Large intestine (tissue), 3 donors: ENCODE measurements at regions not wholly inside any gene's neighbourhood (a gene's known extent, or its start where the extent isn't known, plus 50 kb on each side); places are given as distances from the start of the nearest gene placed in this dataset.

Source experiments
- DNase-seq, 2 donors: peaks; one replicate each; pipeline versions ENCODE4 v3.0.0 to v3.0.0-alpha.2; 2013
- H3K27ac ChIP-seq: one replicate; pipeline ENCODE4 v1.5.1; 2013; ENCODE audit warnings: low read length
- H3K27me3 ChIP-seq: 2 replicates; pipeline ENCODE4 v1.6.1; 2013; ENCODE audit warnings: low read length; ENCODE audit not compliant: control insufficient read depth, insufficient read depth
- H3K36me3 ChIP-seq: 2 replicates; pipeline ENCODE4 v1.6.1; 2013; ENCODE audit warnings: low read length; ENCODE audit not compliant: control insufficient read depth, insufficient read depth
- H3K4me1 ChIP-seq: one replicate; pipeline ENCODE4 v1.6.1; 2013; ENCODE audit warnings: low read length; ENCODE audit not compliant: control insufficient read depth, insufficient read depth
- H3K4me3 ChIP-seq: one replicate; pipeline ENCODE4 v1.5.1; 2013; ENCODE audit warnings: low read length
- H3K9me3 ChIP-seq: one replicate; pipeline ENCODE4 v1.6.1; 2013; ENCODE audit warnings: mild to moderate bottlenecking, low read depth, low read length, moderate library complexity; ENCODE audit not compliant: control insufficient read depth
- WGBS: methylation state at CpG from one replicate; pipeline ENCODE4 v1.1.5; 2013; ENCODE audit warnings: low lambda C conversion rate; ENCODE audit not compliant: insufficient coverage; 5-methylcytosine and 5-hydroxymethylcytosine counted together

GRCh38 chr16:6602405-6602804 is 730.2 kb upstream of the RBFOX1 start:
- Histone ChIP-seq H3K27me3 (no peaks in the 10 kb centered on the region), H3K4me1 (no peaks in the 10 kb centered on the region), H3K36me3 (no peaks in the 10 kb centered on the region), H3K27ac (no peak overlapping the region), H3K9me3 (no peaks in the 10 kb centered on the region), H3K4me3 (no peak overlapping the region)
- DNase-seq: peak in 1 of 2 donors; percentile 4
- no CpG with 5 or more reads among the region's 1 CpG for WGBS

- H3K4me3 ChIP-seq: no peak overlapping the region
- no peaks in the 10 kb centered on the region for H3K36me3 ChIP-seq
- no peaks in the 10 kb centered on the region for H3K4me1 ChIP-seq
- no peak for DNase-seq
- no peaks in the 10 kb centered on the region for H3K27me3 ChIP-seq
- H3K9me3 ChIP-seq: no peaks in the 10 kb centered on the region
- 70% methylated on average over 2 of the region's 6 CpGs for WGBS
- H3K27ac ChIP-seq: no peak overlapping the region
These were observed 732.5 kb upstream of the RBFOX1 start for GRCh38 chr16:6600167-6600566.

- Histone ChIP-seq H3K4me3 (no peak overlapping the region), H3K9me3 (no peaks in the 10 kb centered on the region), H3K27me3 (no peaks in the 10 kb centered on the region), H3K4me1 (no peaks in the 10 kb centered on the region), H3K27ac (no peak overlapping the region), H3K36me3 (no peaks in the 10 kb centered on the region)
- DNase-seq: no peak
- WGBS: 100% methylated on average over 2 of the region's 5 CpGs
These were observed 738.8 kb upstream of the RBFOX1 start for GRCh38 chr16:6593799-6594198.

- H3K36me3 ChIP-seq: no peaks in the 10 kb centered on the region
- no CpG with 5 or more reads among the region's 3 CpGs for WGBS
- H3K27ac ChIP-seq: no peak overlapping the region
- no peak overlapping the region for H3K4me3 ChIP-seq
- H3K9me3 ChIP-seq: no peaks in the 10 kb centered on the region
- H3K27me3 ChIP-seq: no peaks in the 10 kb centered on the region
- H3K4me1 ChIP-seq: no peaks in the 10 kb centered on the region
- DNase-seq: no peak
These were observed 756.0 kb upstream of the RBFOX1 start for GRCh38 chr16:6576606-6577005.

DNA sequence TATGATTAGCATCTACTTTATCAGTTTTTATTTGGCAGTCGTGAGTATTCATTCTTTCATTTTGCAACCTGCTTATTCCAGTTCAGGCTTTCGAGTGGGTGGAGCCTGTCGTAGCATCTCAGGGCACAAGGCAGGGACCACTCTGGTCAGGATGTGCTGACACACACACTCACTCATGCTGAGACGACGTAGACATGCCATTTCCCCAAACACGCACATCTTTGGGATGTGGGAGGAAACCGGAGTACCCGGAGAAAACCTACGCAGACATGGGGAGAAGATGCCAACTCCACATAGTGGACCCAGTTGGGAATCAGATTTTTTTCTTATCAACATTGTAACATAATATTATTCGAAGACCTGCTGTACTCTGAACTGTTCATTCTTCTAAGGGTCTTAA is 756.5 kb upstream of the RBFOX1 start:
- Histone ChIP-seq H3K27me3 (no peaks in the 10 kb centered on the region), H3K36me3 (no peaks in the 10 kb centered on the region), H3K27ac (no peak overlapping the region), H3K9me3 (no peaks in the 10 kb centered on the region), H3K4me1 (no peaks in the 10 kb centered on the region), H3K4me3 (no peak overlapping the region)
- DNase-seq: no peak
- WGBS: 89% methylated on average over 1 of the region's 10 CpGs

- no peaks in the 10 kb centered on the region for H3K27me3 ChIP-seq
- no peak for DNase-seq
- no peaks in the 10 kb centered on the region for H3K9me3 ChIP-seq
- 100% methylated on average over 2 of the region's 16 CpGs for WGBS
- no peaks in the 10 kb centered on the region for H3K4me1 ChIP-seq
- no peak overlapping the region for H3K4me3 ChIP-seq
- no peak overlapping the region for H3K27ac ChIP-seq
- H3K36me3 ChIP-seq: no peaks in the 10 kb centered on the region
These were observed 758.5 kb upstream of the RBFOX1 start for GRCh38 chr16:6574146-6574545.

GRCh38 chr16:6573577-6573976 is 759.1 kb upstream of the RBFOX1 start:
- no peaks in the 10 kb centered on the region for H3K27me3 ChIP-seq
- WGBS: no CpG with 5 or more reads among the region's 22 CpGs
- H3K27ac ChIP-seq: no peak overlapping the region
- no peaks in the 10 kb centered on the region for H3K36me3 ChIP-seq
- no peaks in the 10 kb centered on the region for H3K9me3 ChIP-seq
- no peak overlapping the region for H3K4me3 ChIP-seq
- peak; percentile 16 to 44 for DNase-seq
- no peaks in the 10 kb centered on the region for H3K4me1 ChIP-seq

DNA sequence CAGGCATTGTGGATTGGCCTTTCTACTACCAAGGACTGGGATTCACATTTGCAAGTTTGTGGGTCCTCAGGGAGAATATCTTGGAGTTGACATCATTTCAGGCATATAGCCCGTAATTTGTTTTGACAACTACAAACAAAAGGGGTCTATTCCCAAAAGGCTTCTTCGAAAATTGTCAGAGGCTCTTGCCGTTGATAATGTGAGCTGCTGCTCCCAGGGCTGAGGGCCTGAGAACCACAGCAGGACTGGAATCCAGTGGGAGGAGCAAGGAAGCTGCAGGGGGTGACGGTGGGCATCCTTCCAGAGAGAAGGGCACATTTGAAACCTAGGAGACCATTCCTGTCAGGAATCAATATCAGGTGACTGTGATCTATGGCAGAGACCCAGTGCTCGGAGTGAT is 761.6 kb upstream of the RBFOX1 start:
- H3K36me3 ChIP-seq: no peaks in the 10 kb centered on the region
- no peaks in the 10 kb centered on the region for H3K27me3 ChIP-seq
- H3K9me3 ChIP-seq: no peaks in the 10 kb centered on the region
- H3K4me1 ChIP-seq: no peaks in the 10 kb centered on the region
- no peak for DNase-seq
- no peak overlapping the region for H3K27ac ChIP-seq
- WGBS: 80% methylated on average over 1 of the region's 5 CpGs
- H3K4me3 ChIP-seq: no peak overlapping the region

DNA sequence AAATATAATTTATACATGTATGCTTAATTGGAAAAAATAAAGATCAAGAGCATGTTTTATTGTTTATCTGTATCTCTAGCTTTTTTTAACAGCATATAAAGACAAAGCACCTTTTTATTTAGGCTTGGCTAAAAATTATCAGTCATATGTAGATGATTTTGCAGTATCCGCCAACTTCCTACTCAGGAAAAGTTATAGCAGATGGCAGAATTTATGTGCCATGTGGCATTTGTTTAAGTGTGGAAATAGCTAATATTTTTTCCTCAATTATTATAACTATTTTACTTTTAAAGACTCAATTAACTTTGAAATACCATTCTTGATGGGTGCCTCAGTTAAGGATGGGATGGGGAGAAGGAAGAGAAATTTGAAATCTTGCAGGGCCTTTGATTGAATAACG is 762.1 kb upstream of the RBFOX1 start:
- Histone ChIP-seq H3K4me1 (no peaks in the 10 kb centered on the region), H3K27ac (no peak overlapping the region), H3K36me3 (no peaks in the 10 kb centered on the region), H3K9me3 (no peaks in the 10 kb centered on the region), H3K4me3 (no peak overlapping the region), H3K27me3 (no peaks in the 10 kb centered on the region)
- DNase-seq: no peak
- WGBS: no CpG with 5 or more reads among the region's 2 CpGs

DNA sequence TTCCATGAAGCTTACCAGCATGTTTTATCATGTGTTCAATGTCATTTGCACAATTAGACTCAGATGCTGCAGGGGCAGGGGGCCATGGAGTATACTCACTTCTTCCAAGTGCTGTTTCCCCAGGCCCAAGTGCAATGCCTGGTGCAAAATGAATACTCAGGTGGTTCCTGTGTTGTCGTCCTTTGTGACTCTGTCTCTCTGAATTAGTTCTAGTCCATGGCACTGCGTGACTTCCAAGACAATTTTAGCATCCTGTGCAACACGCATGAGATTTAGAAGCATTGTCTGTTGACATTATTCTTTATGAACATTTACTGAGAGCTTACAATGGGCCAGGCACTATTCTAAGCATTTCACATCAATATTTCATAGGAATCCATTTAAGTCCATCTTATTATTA is 769.7 kb upstream of the RBFOX1 start:
- no peaks in the 10 kb centered on the region for H3K27me3 ChIP-seq
- no peak overlapping the region for H3K4me3 ChIP-seq
- no peak for DNase-seq
- H3K4me1 ChIP-seq: no peaks in the 10 kb centered on the region
- no CpG with 5 or more reads among the region's 3 CpGs for WGBS
- H3K36me3 ChIP-seq: no peaks in the 10 kb centered on the region
- H3K9me3 ChIP-seq: no peaks in the 10 kb centered on the region
- no peak overlapping the region for H3K27ac ChIP-seq

DNA sequence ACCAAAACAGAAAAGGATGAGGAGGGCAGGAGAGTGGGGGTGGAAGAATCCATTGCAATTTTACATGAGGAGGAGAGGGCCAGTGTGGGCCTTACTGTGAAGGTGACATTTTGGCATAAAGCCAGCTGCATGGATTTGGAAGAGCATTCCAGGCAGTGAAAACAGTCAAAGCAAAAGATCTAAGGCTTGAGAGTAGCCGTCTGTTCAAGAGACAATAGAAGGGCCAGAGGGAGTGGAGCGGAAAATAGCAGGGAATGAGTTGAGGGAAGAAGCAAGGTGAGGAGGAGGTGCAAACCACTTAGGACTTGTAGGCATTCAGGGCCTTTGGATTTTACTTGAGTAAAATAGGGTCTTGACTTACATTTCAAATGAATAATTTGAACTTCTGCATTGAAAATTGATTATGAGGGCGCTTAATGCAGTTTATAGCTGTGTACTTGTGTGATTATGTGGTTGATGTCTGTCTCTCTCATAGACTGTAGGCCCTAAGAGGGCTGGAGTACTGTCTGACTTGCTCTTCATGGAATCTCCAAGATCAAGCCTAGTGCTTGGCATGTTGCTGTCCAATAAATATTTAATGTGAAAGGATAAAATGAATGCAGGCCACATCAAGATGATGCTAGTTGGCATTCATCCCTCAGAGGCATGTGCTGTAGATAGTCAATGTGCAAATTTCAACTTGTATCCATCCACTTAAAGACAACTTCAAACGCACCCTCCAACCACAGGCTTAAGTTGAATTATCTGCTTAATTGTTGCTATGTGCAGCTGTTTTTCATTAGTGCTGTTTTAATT is 772.1 kb upstream of the RBFOX1 start:
- no peak overlapping the region for H3K27ac ChIP-seq
- DNase-seq: no peak
- 50% methylated on average over 2 of the region's 4 CpGs for WGBS
- no peaks in the 10 kb centered on the region for H3K4me1 ChIP-seq
- no peaks in the 10 kb centered on the region for H3K36me3 ChIP-seq
- no peak overlapping the region for H3K4me3 ChIP-seq
- H3K27me3 ChIP-seq: no peaks in the 10 kb centered on the region
- no peaks in the 10 kb centered on the region for H3K9me3 ChIP-seq
